GM21515 (cell line): ENCODE measurements at regions not wholly inside any gene's neighbourhood (a gene's known extent, or its start where the extent isn't known, plus 50 kb on each side); places are given as distances from the start of the nearest gene placed in this dataset.
"Not testable (repeated sequence)": the region's sequence is repeated elsewhere in the genome, so short reads cannot be mapped to it uniquely, and the experiment has no call there.

Experiments
- ATAC-seq: cut with Tn5 transposase; IDR thresholded peaks from one replicate; pipeline ENCODE4 v1.9.1; 2021; ENCODE audit not compliant: unreplicated experiment

DNA sequence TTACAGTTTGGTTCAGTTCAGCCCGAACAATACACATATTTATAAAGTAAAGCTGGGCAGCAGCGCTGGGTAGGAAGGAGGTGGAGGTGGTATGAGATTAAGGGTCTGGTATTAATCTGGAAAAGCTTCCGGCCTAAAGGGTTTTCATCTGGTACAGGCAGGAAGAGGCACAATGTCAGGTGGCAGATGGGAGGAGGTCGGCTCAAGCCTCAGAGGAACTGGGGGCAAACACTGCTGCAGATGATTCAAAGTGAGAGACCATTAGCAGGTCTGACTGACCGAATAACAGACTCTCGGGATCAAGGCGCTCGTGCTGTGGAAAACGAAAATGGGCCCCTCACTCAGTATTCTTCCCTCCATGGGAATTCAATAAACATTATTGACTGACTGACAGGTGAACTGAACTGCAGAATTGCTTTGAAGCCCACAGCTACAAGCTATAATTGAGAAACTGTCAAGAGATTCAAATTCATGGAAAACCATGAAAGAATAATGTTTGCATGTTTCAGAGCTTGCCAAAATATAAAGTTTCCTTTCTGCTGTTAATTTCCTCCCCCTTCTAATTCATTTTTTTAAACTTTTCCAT is 75.3 kb downstream of the TMEM167A start:
- ATAC-seq, result no peak

DNA sequence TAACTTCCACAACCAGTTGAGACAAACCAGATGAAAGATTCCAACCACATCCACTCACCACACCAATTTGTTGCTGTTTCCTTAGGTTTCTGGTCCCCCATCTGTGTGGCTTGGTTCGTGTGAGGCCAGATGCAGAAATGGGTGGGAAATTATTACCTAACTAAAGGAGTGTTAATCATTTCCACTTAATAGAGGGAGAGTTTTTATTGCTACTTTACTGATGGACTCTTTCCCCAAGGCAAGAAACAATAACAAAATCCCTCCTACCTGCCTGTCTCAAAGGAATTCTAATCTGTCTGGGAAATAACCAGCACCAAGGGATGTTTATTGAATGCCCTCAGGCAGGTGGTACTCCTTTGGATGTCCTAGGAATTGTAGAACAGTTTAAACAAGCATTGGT is 76.3 kb downstream of the TMEM167A start:
- ATAC-seq, result no peak

DNA sequence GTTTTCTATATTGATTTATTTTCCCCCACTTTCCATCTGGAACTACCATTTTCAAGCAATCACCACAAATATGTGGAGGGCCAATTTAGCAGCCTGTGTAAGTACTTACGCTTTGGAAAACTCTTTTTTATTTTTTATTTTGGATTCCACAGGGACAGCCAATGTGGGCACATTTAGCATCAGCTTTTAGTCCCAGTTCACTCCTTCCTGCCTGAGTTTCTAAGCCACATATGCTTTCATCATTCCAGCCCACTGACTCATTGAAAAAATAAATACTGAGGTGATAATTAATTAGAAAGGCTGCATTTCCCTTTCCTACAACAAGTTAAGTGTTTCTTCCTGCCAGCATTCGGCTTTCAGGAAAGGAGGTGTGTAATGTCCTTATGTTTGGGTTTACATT is 76.8 kb downstream of the TMEM167A start:
- no peak for ATAC-seq

DNA sequence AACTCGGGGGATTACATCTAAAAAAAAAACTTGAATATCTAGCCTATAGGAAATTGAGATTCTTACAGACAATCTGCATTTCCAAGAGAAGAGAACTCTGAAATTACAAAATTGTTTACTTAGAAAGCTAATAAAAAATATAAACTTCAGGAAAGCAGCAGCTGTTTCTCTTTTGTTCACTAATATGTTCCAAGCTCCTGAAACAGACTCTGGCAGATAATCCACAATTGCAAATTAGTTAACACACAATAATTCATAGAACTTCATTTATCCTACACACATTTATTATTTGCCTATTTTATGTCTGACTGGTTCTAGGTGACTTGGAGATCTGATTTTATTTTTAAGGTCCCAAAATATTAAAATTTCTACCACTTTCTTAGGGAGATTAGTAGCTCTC is 83.8 kb downstream of the TMEM167A start:
- no peak for ATAC-seq

DNA sequence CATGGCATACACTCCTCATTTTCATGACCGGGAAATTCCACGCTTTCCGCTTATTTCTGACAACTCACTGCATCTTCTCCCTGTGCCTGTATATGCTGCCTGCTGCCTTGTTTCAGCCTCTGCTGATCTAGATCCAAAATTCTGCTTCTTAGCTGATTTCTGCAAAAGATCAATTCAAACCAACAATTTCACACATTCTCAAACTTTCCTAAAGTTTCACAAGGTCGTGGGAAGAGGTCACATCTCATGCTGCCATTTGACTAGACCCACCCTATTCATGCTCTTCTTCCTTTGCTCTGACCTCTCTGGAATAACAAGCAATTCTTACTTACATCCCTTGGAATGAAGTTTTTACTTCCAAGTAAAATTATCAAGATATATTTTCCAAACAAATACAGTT is 84.5 kb downstream of the TMEM167A start:
- ATAC-seq, result no peak

DNA sequence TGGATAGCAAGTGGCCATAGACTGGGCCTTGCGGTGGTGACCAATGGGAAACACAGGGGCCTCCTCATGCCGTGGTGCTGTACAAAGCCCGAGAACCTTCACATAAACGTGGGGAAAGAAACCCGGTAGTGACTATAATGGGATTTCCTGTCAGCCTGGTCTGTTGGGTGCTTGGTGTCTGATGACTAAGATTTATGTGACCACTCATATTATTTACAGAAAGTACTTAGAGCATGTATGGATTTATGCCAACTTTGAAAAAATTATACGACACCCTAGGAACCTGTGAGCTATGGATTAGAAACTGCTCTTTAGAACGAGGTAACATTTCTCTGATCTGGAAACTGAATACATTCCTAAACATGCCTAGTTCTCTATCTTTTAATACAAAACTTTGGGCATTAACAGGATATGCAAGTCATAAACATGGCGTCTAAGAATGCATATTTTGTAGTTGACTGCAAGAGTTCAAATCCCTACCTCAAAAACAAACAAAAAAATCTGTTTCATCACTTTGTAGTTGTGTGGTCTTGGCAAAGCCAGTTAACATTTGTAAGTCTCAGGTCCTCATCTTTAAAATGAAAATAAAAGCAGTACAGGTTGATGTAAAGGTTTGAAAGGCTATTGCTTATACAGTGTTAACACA is 85.4 kb downstream of the TMEM167A start:
- no peak for ATAC-seq

DNA sequence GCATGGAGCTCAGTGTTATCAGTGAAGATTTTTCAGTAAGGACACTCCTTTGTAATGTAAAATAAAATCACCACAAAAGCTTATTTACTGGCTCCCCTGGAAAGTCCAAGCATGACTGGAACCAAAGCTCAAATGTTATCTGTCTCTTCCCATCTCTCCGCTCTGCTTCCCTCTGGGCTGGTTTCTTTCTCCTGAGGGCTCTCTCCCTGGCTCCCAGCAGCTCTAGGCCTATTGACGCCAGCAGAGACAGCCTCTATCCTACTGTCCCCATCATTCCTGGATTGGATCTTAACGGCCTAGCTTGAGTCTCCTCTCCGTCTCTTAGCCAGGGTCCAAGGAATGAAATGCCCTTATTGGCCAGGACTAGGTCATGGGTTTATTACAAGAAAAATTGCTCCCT is 86.1 kb downstream of the TMEM167A start:
- ATAC-seq, result no peak

DNA sequence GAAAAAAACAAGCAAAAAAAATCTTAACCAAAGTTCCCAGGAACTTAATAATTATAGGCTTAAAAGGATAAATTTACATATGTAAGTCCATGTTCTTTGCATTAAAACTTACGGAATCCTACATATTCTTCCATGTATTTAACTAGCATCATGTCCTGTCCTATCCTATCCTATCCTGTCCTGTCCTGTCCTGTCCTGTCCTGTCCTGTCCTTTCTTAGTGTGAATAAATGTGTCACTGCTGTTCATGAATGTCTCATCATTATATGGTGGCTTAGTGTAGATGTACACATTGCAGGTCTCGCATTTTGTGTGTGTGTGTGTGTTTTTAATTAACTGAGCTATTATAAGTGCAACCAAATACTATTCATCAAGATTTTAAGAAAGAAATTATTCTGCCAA is 90.0 kb downstream of the TMEM167A start:
- no peak for ATAC-seq

DNA sequence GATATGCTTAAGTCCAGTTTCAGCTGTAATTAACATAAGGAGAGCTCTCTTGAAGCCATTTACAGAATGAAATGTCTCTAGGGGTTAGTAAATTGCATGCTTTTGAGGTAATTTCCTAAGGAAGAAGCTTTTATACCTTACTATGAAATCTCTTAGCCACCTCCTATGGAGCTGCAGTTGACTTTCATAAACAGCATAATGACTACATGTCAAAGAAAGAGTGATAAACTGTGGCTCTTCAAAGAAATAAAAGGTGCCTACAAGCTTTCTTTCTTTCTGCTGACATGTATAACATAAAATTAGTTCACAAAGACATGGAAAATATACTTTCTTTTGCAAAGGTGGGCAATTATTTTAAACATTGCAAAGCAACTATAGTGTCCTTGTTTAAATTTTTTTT is 90.8 kb downstream of the TMEM167A start:
- no peak for ATAC-seq

DNA sequence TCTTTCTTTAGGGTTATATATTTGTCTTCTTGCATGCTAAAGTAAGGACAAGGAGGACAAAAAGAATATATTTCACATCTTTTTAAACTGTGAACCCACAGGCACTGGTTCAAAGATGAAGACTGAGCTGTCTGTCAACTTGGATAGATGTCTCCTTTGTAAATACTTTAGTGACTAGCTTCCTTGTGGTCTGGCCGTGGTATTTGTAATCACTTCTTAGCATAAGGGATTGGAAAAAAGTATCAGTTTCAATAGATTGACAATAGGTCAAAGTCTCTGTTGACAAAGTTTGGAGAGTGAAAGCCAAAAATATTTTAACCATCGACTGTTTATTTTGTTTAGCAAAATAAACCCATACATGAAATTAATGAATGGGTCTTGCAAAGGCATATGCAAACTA is 91.4 kb downstream of the TMEM167A start:
- no peak for ATAC-seq

DNA sequence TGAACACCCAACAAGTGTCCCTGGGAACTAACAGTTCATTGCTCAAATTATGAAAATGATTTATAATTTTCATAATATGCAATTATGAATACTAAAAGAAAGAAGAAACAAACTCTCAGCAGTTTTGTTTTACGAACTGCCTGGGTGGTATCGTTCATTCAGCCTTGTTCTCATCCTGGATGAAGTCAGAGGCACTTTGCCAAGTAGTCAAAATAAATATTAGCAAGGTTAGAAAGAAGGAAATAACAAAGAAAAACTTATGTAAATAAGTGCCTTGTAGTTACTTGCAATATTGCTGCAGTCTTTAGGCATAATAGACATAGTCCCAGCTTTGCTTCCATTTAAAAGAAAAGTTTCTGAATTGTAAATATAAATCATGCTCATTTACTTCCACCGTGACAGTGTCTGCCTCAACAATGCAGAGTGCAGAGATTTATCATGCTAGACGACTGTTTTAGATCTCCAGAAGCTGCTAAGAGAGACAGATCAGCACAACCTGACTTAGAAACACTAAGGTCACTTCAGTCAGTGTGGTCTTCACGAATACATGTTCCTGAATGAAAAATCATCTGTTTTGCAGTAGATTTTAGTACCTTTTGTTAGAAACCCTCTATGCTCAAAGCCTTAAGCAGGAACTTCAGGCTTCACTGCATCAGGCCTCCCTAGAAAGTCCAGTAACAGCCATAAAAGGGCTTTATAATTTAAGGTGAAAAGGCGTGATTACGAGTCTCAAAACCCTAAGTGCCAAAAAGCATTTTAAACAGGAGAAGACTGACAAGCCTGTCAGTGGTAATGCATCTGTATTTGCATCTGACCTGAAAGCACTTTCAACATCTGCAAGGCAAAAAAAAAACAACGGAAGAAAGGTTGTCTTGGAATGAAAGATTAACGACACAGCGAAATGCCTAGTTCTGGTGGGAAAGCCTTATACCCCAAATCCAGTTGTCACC is 92.1 kb downstream of the TMEM167A start:
- ATAC-seq, result no peak

DNA sequence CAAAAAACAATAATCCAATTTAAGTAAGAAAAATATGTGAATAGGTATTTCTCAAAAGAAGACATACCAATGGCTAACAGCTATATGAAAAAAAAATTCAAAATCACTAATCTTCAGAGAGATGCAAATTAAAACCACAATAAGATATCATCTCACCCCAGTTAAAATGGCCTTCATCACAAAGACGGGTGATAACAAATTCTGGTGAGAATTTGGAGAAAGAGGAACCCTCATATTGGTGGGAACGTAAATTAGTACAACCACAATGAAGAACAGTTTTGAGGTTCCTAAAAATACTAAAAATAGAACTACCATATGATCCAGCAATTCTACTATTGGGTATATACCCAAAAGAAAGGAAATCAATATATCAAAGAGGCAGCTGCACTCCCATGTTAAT is 94.3 kb downstream of the TMEM167A start:
- ATAC-seq, result no peak

DNA sequence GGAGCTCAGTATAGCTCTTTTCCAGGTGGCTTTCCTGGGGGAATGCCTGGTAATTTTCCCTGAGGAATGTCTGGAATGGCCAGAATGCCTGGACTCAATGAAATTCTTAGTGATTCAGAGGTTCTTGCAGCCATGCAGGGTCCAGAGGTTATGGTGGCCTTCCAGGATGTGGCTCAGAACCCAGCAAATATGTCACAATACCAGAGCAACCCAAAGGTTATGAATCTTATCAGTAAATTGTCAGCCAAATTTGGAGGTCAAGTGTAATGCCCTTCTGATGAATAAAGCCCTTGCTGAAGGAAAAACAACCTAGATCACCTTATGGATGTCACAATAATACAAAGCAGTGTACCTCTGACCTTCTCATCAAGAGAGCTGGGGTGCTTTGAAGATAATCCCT is 100.3 kb downstream of the TMEM167A start:
- not testable (repeated sequence) for ATAC-seq

DNA sequence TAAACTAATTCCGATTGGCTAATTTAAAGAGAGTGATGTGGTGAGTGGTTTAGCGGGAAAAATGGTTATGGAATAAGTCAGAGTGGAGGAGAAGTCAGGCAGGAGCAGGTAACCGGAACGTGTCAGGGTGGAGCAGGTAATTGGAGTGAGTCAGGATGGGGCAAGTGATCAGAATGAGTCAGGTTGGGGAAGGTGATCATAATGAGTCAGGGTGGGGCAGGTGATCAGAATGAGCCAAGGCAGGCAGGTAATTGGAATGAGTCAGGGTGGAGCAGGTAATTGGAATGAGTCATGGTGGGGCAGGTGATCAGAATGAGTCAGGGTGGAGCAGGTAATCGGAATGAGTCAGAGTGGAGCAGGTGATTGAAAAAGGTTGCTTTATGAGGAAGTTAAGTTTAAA is 101.4 kb downstream of the TMEM167A start:
- ATAC-seq, result no peak

DNA sequence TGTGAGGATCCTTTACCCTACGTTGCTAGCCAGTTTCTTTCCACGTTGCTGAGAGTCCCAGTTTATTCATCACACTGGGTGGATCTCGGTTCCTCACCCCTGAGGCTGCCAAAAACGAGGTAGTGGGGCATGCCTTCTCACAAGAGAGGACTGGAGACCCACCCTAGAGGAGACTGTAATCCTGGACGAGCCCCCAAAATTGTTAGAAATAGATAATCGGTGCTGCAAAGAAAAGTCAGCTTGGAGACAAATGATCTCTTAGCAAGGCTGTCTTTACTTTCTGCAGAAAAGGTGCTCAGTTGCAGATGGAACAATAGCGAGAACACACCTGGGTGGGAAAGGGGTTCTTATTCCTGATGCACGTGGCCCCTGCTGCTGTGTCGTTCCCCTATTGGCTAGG is 101.8 kb downstream of the TMEM167A start:
- no peak for ATAC-seq

DNA sequence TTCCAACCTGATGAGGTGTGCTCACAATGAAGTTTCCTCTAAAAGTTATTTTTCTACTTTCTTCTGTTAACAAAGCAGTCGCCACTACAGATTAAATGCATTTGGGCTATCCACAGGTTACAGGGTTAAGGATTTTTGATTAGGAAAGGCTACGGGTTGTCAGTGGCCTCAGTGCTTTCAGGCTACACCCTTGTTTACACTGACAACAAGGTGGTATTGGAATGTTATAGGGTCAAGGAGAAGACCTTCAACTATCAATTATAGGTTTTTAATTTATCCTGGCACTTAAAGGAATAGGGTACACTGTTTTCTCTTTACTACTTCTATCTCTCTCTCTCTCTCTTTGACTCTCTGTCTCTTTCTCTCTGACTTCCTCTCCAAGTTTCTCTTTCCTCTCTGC is 102.8 kb downstream of the TMEM167A start:
- ATAC-seq, result not testable (repeated sequence)

DNA sequence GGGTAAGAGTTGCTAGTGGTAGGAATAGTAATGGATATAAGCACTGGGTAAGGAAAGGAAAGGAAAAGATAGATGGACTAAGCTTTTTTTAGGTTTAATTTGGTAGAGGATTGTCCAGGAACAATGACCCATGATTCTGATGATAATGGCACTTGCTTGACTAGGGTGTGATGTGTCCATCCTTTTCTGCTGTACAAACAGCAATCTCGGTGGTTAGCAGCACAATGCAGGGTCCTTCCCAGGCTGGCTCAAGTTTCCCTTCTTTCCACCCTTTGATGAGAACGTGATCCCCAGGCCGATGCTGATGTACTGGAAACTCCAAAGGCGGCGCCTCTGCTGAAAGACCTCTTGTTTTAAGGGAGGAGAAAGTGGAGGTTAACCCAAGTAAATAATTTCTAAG is 105.3 kb downstream of the TMEM167A start:
- no peak for ATAC-seq

DNA sequence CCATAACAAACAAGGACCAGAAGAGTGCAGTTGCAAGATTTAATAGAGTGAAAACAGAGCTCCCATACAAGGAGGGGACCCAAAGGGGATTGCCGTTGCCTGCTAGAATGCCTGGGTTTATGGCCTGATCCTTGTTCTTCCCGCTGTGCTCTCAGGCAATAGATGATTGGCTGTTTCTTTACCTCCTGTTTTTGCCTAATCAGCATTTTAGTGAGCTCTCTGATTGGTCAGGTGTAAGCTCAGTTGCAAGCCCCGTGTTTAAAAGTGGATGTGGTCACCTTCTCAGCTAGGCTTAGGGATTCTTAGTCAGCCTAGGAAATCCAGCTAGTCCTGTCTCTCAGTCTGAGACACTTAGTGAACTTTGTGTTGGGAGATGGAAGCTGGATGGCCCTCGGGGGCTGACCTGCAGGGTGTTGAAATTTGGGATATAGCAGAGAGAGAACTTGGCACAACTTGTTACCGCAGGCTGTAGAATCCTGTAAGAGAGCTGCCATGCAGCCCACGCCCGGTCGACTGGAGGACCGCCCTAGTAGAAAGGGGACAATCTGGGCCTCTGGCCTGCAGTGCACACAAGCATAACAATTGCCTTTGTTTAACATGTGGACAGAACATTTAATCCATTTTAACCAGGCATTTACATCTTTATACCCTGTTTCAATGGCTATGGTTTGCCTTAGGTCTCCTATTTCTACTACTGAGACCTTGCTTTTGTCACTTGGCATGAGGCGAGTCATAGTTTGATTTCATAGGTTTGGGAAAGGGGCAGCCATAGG is 106.0 kb downstream of the TMEM167A start:
- not testable (repeated sequence) for ATAC-seq

DNA sequence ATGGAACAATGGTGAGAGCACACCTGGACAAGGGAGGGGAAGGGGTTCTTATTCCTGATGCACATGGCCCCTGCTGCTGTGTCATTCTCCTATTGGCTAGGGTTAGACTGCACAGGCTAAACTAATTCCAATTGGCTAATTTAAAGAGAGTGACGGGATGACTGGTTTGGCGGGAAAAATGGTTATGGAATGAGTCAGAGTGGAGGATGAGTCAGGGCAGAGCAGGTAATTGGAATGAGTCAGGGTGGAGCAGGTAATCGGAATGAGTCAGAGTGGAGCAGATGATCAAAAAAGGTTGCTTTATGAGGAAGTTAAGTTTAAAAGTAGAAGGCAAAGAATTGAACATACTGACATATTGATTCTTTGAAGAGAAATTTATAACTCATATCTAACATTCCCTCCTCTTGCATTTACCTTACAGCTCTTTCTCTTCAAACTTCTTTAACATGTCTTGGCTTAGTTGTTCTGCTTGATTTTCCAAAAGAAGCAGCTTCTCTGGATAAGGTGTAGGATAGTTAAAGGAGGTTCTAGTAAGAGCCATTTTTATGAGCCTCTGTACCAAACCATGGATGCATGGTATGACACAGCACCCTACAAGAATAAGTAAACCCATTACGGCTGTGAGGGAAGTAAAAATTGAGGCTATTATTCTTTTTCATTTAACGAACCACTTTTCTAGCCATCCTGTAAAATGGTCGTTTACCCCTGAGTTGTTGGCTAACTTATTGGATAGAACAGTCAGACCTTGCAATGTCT is 107.8 kb downstream of the TMEM167A start:
- not testable (repeated sequence) for ATAC-seq

DNA sequence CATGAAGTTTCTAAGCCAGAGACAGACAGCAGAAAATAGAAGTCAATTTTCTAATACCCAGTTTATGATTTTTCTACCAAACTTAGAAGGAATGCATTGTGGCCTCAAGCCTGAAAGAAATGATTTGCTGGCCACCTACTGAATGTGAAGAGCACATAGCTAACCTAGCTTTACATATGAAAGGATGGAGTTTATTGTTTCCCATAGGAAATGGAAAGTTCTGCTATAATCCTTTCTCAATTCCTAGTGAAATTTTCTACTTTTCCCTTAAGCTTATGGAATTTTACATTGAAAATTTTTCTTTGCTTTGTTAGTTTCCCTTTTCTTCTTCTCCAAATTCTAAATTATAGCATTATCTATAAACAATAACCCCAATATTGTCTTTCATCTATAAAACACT is 110.1 kb downstream of the TMEM167A start:
- ATAC-seq, result no peak

DNA sequence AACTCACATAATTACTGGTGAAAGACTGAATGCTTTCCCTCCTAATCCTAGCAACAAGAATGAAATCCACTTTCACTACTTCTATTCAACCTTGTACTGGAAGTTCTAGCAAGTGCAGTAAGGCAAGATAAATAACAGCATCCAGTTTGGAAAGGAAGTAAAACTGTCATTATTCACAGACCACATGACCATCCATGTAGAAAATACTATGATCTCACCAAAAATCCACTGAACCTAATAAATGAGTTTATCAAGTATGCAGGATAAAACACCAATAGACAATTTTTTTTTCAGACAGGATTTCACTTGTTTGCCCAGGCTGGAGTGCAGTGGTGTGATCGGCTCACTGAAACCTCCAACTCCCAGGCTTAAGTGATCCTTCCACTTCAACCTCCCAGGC is 117.7 kb downstream of the TMEM167A start:
- ATAC-seq, result no peak
